ENCODE measurements at regions not wholly inside any gene's neighbourhood (a gene's known extent, or its start where the extent isn't known, plus 50 kb on each side); places are given as distances from the start of the nearest gene placed in this dataset.

GRCh38 chr3:152574461-152575079, 260.4 kb upstream of the P2RY1 start:
- Histone ChIP-seq H2AK5ac (ENCODE audit: insufficient read length, low read length) (no peak overlapping the region), H3K18ac (ENCODE audit: insufficient read length, low read depth, low read length) (no peak overlapping the region), H2BK120ac (ENCODE audit: low read depth, low read length, poor library complexity, severe bottlenecking) (no peak overlapping the region), H3K23ac (ENCODE audit: insufficient read length, low read depth, low read length) (no peak overlapping the region), H4K5ac (ENCODE audit: insufficient read length, low read depth, low read length) (no peak overlapping the region), H4K20me1 (ENCODE audit: control insufficient read depth, insufficient read depth, insufficient read length) (no peaks in the 10 kb centered on the region), H2BK15ac (ENCODE audit: low read depth, low read length) (no peak overlapping the region), H3K4me1 (ENCODE audit: insufficient read depth, low read length) (no peaks in the 10 kb centered on the region), H3K79me2 (ENCODE audit: insufficient read depth, low read length) (no peaks in the 10 kb centered on the region), H3K23me2 (ENCODE audit: insufficient read length, low read depth, low read length, poor library complexity, severe bottlenecking) (no peaks in the 10 kb centered on the region), H2BK20ac (ENCODE audit: low read depth, low read length, poor library complexity, severe bottlenecking) (no peak overlapping the region), H3K79me1 (ENCODE audit: insufficient read depth, low read depth, low read length, poor library complexity, severe bottlenecking) (no peaks in the 10 kb centered on the region), H3K4me2 (ENCODE audit: insufficient read depth, insufficient read length, low read length) (no peak overlapping the region), H3T11ph (ENCODE audit: low read length) (no peak overlapping the region), H3K27ac (ENCODE audit: insufficient read length, low read depth, low read length) (no peak overlapping the region), H3K4ac (ENCODE audit: low read depth, low read length) (no peak overlapping the region), H4K8ac (replicated peaks; ENCODE audit: insufficient read length, low read depth, low read length) (no peak overlapping the region), H3K9ac (ENCODE audit: extremely low read depth, insufficient read length, low read length) (no peak overlapping the region), H3K14ac (ENCODE audit: insufficient read depth, low read length) (no peak overlapping the region), H3K27me3 (ENCODE audit: insufficient read depth, low read length) (no peaks in the 10 kb centered on the region), H3K9me3 (ENCODE audit: control insufficient read depth, low read depth, low read length) (no peaks in the 10 kb centered on the region), H2AFZ (ENCODE audit: low read length) (no peak overlapping the region), H3K56ac (ENCODE audit: insufficient read length, low read depth, low read length) (no peak overlapping the region), H2BK12ac (ENCODE audit: insufficient read length, low read depth, low read length) (no peak overlapping the region), H2BK5ac (ENCODE audit: insufficient read length, low read length) (no peak overlapping the region), H4K91ac (ENCODE audit: insufficient read length, low read depth, low read length) (no peak overlapping the region)
- DNase-seq = no peak
- peak; percentile 72 for TF ChIP-seq CTCF (conservative IDR thresholded peaks at IDR 0.05)
- Mint-ChIP-seq H3K9me3 (no peaks in the 10 kb centered on the region; a peak in 1 of 5 replicates), H3K4me1 (peaks cover 0 to 4% of the 10 kb centered on the region in 2 experiments; a peak in 2 of 4 replicates), H3K27ac (no peak overlapping the region), H3K36me3 (ENCODE audit: insufficient read depth in 1 of 3, low read depth in 3 of 3) (no peaks in the 10 kb centered on the region; a peak in 1 of 7 replicates), H3K27me3 (ENCODE audit: low read depth) (no peaks in the 10 kb centered on the region), H3K4me3 (no peak overlapping the region)
- WGBS (ENCODE audit: extremely low coverage, insufficient read length, low lambda C conversion rate) = no CpG with 5 or more reads among the region's 4 CpGs

Data from H9 (cell line).